G401 (cell line): ENCODE measurements at regions not wholly inside any gene's neighbourhood (a gene's known extent, or its start where the extent isn't known, plus 50 kb on each side); places are given as distances from the start of the nearest gene placed in this dataset.

Experiments used
- DNase-seq: peaks from one replicate; pipeline ENCODE4 v3.0.0-alpha.2; 2015; ENCODE audit warnings: low spot score
- in situ Hi-C: cut with HindIII; loops from 2 replicates; pipeline ENCODE4 v1.10.0; 2016; ENCODE audit warnings: low sequenced_read_pairs, mixed read lengths

DNA sequence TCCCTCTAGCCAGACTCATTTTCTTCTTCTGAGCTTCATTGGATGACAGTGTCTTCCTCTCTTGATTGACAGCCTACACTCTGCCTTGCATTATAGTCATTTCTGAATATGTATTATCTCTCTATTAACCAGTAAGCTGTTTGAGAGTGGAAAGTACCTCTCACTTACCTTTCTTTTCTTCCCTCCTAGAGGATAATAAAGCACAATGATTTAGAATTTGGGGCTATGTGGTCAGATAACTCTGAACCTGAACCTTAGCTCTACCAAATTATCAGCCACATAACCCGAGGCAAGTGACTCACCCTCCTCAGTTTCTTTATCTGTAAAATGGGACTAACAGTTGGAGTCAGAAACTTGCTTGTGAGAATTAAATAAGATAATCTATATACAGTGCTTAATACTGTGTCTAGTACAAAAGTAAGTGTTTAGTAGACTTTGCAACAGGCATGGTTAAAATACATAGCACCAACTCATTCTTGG is 331.8 kb upstream of the TBL1XR1 start:
- DNase-seq, result no peak
- in situ Hi-C loops, result no loop called here

DNA sequence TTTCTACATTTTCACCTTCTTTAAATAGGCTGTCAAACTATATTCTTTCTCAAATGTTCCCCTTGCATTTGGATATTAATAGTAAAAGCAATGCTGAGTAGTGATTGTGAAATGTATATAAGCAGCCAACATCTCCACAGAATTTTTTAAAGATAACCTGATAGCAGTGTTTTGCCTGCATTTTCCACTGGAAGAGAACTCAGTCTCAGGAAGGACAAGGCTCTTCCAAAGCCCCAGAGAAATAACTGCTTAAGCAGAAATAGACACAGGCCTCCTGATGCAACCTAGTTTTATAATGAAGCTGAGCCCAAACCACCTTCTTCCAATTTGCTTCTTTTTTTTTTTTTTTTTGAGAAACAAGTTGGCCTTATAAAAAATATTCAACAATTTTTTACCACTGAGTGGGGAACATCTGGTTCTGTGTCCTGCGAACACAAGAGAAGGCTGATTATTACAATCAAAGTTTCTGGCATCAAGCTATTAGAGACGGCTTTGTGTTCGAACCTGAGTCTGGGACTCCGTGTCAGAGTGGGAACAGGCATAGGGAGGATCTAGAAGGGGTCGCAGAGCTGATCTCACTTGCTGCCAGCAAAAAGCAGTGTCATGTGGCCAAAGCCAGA is 332.5 kb upstream of the TBL1XR1 start:
- DNase-seq, result no peak
- in situ Hi-C loops, result no loop called here

DNA sequence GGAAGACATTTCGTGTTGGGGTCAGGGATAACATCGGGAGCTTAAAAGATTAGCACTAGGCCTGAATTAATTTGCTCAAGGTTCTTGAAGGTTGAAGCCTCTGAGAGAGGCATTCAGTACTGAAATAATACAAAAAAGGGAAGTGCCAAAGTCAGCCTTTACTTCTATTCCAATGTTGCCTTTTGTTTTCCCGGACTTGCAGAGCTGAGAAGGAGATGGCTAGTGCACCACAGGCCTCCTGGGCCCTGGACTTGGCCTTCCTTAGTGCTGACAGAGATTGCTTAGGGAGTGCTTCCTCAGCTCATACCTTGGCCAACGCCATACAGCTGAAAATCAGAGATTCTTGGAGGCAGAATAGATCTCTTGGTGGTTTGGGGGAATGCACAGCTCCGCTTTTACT is 333.6 kb upstream of the TBL1XR1 start:
- in situ Hi-C loops, result no loop called here
- no peak for DNase-seq

DNA sequence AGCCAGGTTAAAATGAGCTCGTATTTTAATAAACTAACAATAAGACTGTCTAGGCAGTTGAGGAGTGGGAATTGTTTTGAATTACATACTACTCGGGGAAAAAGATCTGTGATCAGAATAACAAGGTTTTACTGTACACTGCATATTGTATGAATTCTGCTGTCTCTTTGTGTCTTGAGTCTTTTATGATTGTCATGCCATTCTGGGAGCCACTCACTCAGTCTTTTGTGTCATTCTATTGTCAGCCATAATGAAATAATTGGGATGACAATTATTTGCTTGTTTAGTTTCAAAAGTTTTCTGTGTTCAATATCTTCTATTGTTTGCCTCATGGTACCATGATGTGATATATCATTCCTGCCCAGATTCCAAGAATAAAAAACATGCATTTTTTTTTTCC is 339.6 kb upstream of the TBL1XR1 start:
- in situ Hi-C loops, result no loop called here
- DNase-seq, result no peak

DNA sequence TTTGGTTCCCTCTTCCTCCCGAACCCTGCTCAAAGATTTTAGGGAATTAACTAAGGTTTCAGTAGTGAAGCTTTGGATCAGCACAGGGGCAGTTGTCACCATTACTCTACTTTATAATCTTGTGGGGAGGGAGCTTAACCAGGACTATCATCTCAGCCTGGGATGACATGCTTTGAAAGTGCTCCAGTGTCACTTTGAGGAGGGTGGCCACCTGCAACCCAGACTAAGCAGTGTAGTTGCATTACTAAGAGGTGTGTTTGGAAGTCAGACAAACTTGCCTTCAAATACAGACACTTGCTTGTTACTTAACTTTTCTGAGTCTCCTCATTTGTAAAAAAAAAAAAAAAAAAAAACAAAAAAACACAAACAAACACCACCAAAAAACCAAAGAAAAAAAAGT is 340.3 kb upstream of the TBL1XR1 start:
- in situ Hi-C loops, result no loop called here
- DNase-seq, result no peak

DNA sequence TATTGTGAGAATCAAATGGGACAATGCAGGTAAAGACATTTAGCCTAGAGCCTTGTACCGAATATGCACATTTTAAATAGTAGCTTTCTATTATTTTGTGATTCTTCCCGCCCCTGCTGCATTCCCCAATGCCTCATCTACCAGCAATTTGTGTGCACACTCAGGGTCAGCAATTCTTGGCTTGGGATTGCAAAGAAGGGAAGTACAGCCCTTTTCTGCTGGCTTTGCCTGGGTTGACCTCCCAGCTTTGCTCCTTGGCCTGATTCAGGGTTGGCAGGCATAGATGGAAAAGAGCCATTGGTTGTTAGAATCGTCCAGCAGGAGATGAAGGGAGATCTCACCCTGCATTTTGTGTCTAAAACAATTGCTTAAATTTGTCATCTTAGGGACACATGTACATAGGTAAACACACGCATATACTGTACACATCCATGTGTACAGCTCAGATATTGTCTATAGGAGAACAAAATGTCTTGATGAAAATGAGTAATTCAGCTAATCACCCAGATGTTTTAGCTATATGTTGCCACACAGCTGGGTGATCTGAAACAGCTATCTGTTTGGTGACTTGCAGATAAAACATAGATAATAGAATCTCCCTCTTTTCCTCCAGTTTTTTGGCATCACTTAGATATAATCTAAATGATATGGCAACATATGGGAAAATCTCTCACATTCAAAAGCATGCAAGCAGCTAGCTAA is 340.9 kb upstream of the TBL1XR1 start:
- peak; percentile 88 for DNase-seq
- in situ Hi-C loops, result no loop called here

DNA sequence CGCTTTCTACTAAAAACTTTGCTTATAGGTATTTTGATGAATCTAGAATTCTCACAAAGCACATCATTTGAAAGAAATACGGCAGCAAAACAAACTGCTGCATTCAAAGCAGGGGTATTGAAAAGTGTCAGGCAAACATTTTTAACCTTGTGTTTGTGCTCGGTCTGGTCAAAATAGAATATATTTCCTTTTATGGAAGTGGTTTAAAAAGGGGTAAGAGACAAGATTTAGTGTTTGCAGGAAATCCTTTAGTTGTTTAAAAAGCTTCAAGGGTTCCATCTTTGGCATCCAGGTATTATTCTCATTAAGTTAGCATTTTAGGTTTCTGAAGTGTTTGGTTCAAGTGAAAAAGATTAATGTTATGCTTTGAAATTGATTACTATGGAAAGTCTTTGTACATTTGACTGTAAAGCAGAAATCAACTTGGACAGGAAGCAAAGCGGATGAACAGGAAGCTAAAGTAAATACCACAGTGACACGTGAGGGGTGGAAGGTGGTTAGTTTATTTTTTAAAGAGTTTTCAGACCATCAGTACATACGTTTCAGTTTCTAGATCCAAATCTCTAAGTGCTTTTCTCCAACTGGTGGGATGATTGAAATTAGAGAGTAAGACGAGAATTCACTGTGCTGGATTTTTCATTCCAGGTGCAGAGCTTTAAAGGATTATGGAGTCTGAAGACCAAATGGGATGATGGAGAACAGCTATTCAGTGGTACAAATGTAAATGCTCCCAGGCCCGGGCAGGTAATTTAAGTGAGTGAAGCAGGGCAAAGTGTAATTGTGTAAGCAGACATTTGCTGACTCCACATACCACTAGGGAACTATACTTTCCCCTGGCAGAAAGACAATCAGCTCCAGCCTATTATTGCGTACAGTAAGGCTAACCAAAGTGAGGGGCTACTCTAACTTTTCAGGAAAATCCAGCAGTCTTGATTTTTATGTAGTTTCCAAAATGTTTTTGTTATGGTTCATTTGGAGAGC is 341.8 kb upstream of the TBL1XR1 start:
- no peak for DNase-seq
- in situ Hi-C loops, result no loop called here

DNA sequence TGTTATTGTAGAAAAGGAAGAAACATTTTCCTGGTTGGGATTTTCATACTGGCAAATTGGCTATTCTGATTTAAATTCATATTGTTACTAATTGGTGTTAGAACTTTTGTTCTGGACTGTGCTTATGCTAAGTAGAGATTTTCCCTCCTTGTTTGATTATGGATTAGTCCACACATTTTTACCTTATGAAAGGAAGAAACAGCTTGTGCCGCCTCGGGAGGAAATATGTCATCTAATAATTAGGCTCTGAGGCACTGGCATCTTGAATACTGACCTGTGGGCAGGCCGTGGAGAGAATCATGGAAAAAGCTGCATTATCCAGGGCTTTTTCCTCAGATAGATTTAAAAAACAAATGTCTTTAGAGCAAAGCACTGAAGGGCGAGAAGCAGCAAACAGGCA is 344.3 kb upstream of the TBL1XR1 start:
- DNase-seq, result no peak
- in situ Hi-C loops, result no loop called here

DNA sequence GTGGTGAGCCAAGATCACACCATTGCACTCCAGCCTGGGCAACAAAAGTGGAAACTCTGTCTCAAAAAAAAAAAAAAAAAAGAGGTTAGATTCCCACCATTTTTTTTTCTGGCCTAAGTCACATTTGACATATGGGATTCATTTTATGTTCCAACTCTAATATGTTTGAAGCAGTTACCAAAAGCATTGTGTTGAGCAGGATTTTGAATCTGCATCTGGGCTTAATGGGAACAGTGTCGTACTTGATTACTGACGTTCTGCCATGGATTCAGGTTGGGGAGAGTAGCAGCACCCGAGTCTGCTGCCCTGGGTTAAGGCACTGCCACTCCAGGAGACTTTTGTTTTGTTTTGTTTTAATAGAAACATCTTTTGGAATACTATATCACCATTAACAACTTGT is 348.7 kb upstream of the TBL1XR1 start:
- DNase-seq, result no peak
- in situ Hi-C loops, result no loop called here

- in situ Hi-C loops, result no loop called here
- DNase-seq, result no peak
These were observed 350.5 kb upstream of the TBL1XR1 start for GRCh38 chr3:177547711-177548350.

DNA sequence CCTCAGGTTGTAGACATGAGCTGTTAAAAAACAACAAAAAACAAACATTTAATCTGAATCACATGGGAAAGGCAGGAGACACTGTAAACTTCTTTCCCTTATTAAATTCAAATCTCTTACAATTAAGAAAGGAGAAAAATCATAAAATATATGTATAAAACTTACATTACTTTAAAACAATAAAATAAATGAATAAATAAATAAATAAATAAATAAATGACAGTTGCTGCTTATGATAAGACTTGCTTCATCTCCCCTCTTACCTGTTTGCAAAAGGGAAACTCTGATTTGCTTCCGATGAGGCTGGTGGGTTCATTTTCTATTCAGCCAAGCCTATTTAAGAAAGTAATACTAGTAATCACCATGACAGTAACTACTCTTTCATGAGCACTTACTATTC is 353.4 kb upstream of the TBL1XR1 start:
- in situ Hi-C loops, result no loop called here
- no peak for DNase-seq

GRCh38 chr3:177551431-177551836 is 354.2 kb upstream of the TBL1XR1 start:
- no peak for DNase-seq
- in situ Hi-C loops, result no loop called here

DNA sequence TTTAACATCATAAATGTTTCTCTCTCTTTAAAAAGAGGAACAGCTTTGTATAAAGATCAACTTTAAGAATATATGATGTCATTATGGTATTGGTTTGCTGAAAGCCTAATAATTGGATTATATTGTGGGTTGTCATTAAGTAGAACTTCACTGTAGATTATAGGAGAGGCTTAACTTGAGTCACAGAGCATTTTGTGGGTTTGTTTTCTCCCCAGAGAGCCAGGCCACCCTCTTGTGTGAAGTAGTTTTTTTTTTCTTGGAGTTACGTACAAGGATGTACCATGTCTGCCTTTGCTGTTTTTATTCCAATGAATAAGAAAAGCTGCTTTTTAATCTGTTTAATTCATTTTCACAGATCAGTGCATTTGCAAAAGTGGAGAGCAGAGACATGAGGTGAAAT is 354.8 kb upstream of the TBL1XR1 start:
- in situ Hi-C loops, result no loop called here
- DNase-seq, result no peak

DNA sequence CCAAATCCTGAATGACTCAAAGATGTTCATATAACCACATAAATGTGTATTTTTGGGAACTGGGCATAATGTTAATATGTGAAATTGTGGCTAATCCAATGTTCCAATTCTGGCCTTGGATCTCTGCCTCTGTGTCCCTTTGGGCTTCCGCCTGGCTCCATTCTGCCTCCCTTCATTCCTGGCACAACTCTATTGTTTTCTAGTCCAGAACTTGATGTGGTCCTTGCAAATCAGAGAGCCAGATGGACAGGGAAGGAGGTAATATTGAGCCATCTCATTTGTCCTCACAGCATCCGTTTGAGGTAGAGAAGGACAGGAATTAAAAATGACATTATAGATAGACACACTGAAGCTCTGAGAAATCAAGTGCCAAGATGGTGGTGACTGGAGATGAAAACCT is 355.7 kb upstream of the TBL1XR1 start:
- peak; percentile 99 for DNase-seq
- in situ Hi-C loops, result no loop called here

- no peak for DNase-seq
- in situ Hi-C loops, result no loop called here
These were observed 356.3 kb upstream of the TBL1XR1 start for GRCh38 chr3:177553579-177553978.

GRCh38 chr3:177554895-177555759 is 357.8 kb upstream of the TBL1XR1 start:
- no peak for DNase-seq
- in situ Hi-C loops, result no loop called here

DNA sequence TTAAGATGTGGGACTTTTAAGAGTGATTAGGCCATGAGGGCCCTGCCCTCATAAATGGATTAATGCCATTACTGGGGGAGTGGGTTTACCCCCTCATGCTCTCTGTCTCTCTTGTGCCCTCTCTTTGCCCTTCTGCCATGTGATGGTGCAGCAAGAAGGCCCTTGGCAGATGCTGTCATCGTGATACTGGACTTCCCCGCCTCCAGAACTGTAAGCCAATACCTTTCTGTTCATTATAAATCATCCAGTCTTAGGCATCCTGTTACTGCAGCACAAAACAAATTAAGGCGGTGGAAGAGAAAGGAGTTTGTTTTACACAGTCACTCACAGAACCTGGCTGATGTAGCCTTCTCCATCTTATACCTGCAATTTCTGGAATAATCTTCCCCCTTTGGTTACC is 360.3 kb upstream of the TBL1XR1 start:
- in situ Hi-C loops, result no loop called here
- no peak for DNase-seq

DNA sequence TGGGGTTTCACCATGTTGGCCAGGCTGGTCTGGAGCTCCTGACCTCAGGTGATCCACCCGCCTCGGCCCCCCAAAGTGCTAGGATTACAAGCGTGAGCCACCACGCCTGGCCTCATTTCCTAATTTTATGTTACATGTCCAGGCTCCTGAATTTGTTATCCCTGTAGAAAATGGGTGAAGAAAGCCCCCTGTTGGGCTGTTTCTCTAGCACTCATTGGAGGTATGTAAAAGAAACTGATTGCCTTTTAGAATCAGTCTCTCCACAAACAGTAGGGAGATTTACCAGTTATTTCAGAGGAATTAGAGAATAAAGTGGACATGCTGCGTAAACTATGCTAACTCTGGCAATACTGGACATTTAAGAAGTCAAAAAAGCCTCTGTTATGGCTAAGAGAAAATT is 364.1 kb upstream of the TBL1XR1 start:
- in situ Hi-C loops, result no loop called here
- no peak for DNase-seq
